ENCODE measurements at regions not wholly inside any gene's neighbourhood (a gene's known extent, or its start where the extent isn't known, plus 50 kb on each side); places are given as distances from the start of the nearest gene placed in this dataset.

GRCh38 chr4:33864290-33864859 is 2379.9 kb downstream of the ARAP2 start:
- POLR2A ChIA-PET (ENCODE audit: low non-redundant PET), result no interaction called here
- H3K9me3 ChIP-seq (ENCODE audit: low read depth, low read length, poor library complexity, severe bottlenecking), result peaks cover 4% of the 10 kb centered on the region

DNA sequence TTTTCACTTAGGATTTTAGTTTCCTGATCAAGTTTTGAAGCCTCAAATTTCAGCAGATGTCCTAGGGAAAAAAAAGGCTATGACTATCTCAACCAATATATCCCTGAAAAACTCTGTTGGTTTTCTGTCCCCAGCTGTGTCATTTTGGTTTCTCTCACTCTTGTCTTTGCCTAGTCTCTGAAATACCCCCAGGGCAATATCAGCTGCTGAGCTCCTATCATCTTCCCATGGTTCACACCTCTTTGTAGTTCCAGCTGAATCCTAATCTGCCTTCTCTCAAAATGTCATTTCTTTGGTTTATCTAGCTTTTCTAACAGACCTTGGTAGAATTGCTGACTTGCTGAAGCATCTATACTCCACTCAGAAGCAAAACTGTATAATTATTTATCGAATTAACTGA is 2370.5 kb downstream of the ARAP2 start:
- no peak for DNase-seq (ENCODE audit: low spot score)
- POLR2A ChIA-PET (ENCODE audit: low non-redundant PET), result no interaction called here
- CTCF ChIA-PET, result no interaction called here
- Histone ChIP-seq H3K4me3 (ENCODE audit: low read depth, low read length, poor library complexity, severe bottlenecking) (no peak overlapping the region), H3K36me3 (ENCODE audit: insufficient read depth, low read length, poor library complexity, severe bottlenecking) (no peaks in the 10 kb centered on the region), H3K27ac (ENCODE audit: low read depth, low read length, poor library complexity, severe bottlenecking) (no peak overlapping the region), H3K4me1 (ENCODE audit: insufficient read depth, low read length, poor library complexity, severe bottlenecking) (no peaks in the 10 kb centered on the region), H3K27me3 (replicated peaks; ENCODE audit: insufficient read depth, low read depth, low read length, poor library complexity) (no peaks in the 10 kb centered on the region), H3K9me3 (ENCODE audit: low read depth, low read length, poor library complexity, severe bottlenecking) (no peaks in the 10 kb centered on the region)
- intact Hi-C loops (cut with micrococcal nuclease; ENCODE audit: unreplicated experiment), result no loop called here
- TF ChIP-seq EZH2 (IDR thresholded peaks at IDR 0.05; ENCODE audit: borderline replicate concordance, low read depth, low read length, poor library complexity, severe bottlenecking), result no peak
- no peak for TF ChIP-seq CTCF (conservative IDR thresholded peaks at IDR 0.05; ENCODE audit: low read depth, low read length)
- BruUV-seq (replicated peaks), result no TSS peak

More at GRCh38 chr4:33864290-33864859, 2379.9 kb downstream of the ARAP2 start:
- Histone ChIP-seq H3K36me3 (ENCODE audit: insufficient read depth, low read length, poor library complexity, severe bottlenecking) (no peaks in the 10 kb centered on the region), H3K4me3 (ENCODE audit: low read depth, low read length, poor library complexity, severe bottlenecking) (no peak overlapping the region), H3K27ac (ENCODE audit: low read depth, low read length, poor library complexity, severe bottlenecking) (no peak overlapping the region), H3K4me1 (ENCODE audit: insufficient read depth, low read length, poor library complexity, severe bottlenecking) (no peaks in the 10 kb centered on the region), H3K27me3 (replicated peaks; ENCODE audit: insufficient read depth, low read depth, low read length, poor library complexity) (no peaks in the 10 kb centered on the region)
- CTCF ChIA-PET, result no interaction called here
- no peak for DNase-seq (ENCODE audit: low spot score)
- TF ChIP-seq CTCF (conservative IDR thresholded peaks at IDR 0.05; ENCODE audit: low read depth, low read length) (no peak), EZH2 (IDR thresholded peaks at IDR 0.05; ENCODE audit: borderline replicate concordance, low read depth, low read length, poor library complexity, severe bottlenecking) (no peak)
- intact Hi-C loops (cut with micrococcal nuclease; ENCODE audit: unreplicated experiment), result no loop called here
- BruUV-seq (replicated peaks), result no TSS peak

GRCh38 chr4:33878710-33879109 is 2365.6 kb downstream of the ARAP2 start:
- POLR2A ChIA-PET (ENCODE audit: low non-redundant PET), result no interaction called here
- H3K27ac ChIP-seq (ENCODE audit: low read depth, low read length, poor library complexity, severe bottlenecking), result no peak overlapping the region
- H3K4me3 ChIP-seq (ENCODE audit: low read depth, low read length, poor library complexity, severe bottlenecking), result no peak overlapping the region
- no peaks in the 10 kb centered on the region for H3K36me3 ChIP-seq (ENCODE audit: insufficient read depth, low read length, poor library complexity, severe bottlenecking)
- no peaks in the 10 kb centered on the region for H3K27me3 ChIP-seq (replicated peaks; ENCODE audit: insufficient read depth, low read depth, low read length, poor library complexity)
- BruUV-seq (replicated peaks), result no TSS peak
- no peaks in the 10 kb centered on the region for H3K9me3 ChIP-seq (ENCODE audit: low read depth, low read length, poor library complexity, severe bottlenecking)
- H3K4me1 ChIP-seq (ENCODE audit: insufficient read depth, low read length, poor library complexity, severe bottlenecking), result no peaks in the 10 kb centered on the region
- no peak for DNase-seq (ENCODE audit: low spot score)
- intact Hi-C loops (cut with micrococcal nuclease; ENCODE audit: unreplicated experiment), result no loop called here
- TF ChIP-seq CTCF (conservative IDR thresholded peaks at IDR 0.05; ENCODE audit: low read depth, low read length) (no peak), EZH2 (IDR thresholded peaks at IDR 0.05; ENCODE audit: borderline replicate concordance, low read depth, low read length, poor library complexity, severe bottlenecking) (no peak)
- CTCF ChIA-PET, result no interaction called here
